GM19023 (cell line): ENCODE measurements at regions not wholly inside any gene's neighbourhood (a gene's known extent, or its start where the extent isn't known, plus 50 kb on each side); places are given as distances from the start of the nearest gene placed in this dataset.
"Not testable (repeated sequence)": the region's sequence is repeated elsewhere in the genome, so short reads cannot be mapped to it uniquely, and the experiment has no call there.

Experiments
- ATAC-seq: cut with Tn5 transposase; IDR thresholded peaks from one replicate; pipeline ENCODE4 v1.9.1; 2021; ENCODE audit warnings: mild to moderate bottlenecking, moderate library complexity; ENCODE audit not compliant: unreplicated experiment

DNA sequence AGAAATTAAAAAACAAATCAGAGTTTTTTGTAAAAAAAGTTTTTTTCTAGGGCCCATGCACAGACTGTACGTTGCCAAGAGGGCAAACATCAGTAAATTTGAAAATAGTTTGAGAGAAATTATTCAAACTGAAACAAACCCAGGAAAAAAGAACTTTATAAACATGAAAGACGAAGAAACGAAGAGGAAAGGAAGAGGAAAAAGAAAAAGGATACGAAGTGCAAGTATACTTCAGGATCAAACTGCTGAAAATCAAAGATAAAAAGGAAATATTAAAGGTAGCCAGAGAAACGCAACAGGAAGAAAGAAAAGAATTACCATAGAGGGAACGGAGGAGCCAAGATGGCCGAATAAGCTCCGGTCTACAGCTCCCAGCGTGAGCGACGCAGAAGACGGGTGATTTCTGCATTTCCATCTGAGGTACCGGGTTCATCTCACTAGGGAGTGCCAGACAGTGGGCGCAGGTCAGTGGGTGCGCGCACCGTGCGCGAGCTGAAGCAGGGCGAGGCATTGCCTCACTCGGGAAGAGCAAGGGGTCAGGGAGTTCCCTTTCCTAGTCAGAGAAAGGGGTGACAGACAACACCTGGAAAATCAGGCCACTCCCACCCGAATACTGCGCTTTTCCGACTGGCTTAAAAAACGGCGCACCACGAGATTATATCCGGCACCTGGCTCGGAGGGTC lies 94.4 kb upstream of the GAS1 start:
- ATAC-seq = not testable (repeated sequence)

GRCh38 chr9:87049929-87050608 lies 102.8 kb upstream of the GAS1 start:
- not testable (repeated sequence) for ATAC-seq

- ATAC-seq = no peak
Observed at GRCh38 chr9:87054999-87055686, 107.8 kb upstream of the GAS1 start.

DNA sequence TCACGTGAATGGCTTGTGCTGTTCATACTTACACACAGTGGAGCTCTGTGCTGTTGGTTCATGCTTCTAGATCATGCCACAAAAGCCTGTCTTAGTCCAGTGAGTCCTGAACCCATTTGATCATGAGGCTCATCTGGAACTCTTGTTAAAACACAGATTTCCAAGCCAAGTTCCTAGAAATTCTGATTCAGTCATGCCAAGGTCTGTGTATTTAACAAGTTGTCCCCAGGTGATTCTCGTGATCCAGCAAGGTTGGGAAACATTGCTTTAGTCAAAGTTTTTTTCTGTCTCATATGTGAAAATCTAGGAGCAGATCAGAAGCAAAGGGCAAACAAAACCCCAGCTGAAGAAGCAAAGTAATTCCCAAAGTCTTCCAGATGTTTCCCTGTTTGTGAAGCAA lies 112.5 kb upstream of the GAS1 start:
- no peak for ATAC-seq

DNA sequence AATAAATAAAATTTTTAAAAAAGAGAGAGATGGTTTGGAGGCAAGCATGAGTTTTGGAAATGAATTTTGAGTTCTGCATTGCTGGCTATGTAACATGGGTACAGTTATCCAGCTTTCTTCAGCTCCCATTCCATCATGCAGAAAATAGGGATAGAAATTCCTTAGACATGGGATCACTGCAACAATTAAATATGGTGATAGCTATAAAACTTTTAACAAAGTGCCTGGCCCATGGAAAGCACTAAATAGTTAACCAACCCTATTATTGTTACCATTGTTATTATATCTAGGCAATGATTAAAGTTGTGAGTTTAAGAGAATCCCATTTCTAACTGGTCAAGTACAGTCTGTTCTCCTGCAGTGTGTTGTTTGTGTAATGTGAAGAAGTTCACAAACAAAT lies 115.4 kb upstream of the GAS1 start:
- no peak for ATAC-seq

DNA sequence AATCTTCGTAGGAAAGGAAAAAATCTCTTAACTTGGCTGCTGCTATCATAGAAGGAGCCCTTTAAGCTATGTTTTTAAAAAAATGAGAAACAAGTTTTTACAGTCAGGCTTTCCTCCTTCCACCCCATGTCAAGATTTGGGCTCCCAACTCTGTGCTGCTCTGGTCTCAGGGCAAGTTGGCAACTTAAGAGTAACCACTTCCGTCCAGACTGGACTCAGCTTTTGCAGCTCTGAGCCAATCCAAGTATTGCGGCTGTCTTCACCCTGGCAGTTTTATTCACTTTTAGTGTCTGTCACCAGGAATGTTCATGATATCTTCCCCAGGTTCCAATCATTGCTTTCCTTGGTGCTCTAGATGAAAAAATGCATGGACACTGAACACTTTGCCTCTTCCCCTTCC lies 115.9 kb upstream of the GAS1 start:
- ATAC-seq = no peak

DNA sequence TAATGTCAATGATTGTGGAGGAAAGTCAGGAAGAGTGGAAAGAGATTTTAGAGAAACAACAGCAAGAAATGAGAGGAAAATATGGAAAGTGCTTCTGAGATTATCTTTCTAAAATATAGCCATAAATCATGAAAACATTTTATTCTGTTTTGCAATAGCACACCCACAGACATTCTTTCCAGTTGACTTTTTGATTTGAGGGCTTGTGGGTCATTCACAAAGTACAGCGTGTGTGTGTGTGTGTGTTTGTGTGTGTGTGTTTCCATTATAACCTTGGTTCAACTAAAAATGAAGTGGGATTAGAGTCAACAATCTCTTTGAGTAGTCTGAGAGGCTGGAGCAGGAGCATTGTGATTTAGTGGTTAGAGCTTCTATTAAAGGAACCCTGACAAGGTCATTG lies 116.6 kb upstream of the GAS1 start:
- ATAC-seq = no peak

DNA sequence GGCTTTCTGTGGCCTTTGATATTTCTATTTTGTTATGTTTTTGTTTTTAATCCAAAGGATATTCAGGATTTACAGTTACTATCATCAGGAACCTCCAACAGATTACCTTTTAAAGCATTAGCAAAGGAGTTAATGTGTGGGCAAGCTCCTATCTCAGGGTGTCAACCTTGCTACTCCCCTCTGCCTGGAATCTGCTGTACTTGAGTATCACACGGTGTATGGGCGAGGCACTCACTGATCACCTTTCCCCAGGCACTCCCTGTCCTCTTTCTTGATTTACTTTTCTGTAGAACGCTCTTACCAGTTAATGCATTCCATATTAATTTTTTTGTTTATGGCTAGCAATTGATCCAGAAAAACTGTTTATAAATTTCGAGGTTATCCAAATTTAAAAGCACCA lies 117.0 kb upstream of the GAS1 start:
- no peak for ATAC-seq

DNA sequence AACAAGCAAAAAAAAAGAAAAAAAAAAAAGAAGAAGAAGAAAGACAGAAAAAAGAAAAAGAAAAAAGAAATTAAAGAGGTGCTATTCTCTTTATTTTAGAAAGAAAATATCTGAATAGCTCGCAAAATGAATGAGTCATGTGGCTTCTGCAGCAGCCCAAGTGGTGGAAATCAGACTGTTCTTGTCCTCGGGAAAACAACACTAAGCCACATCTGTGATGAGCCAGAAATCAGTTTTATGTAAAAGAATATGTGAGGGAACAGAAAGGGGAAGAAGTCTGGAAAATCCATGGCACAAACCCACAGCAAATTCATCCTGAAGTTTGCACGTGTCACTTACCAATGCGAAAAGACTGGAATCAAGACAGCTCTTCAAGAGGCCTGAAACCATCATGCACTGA lies 118.7 kb upstream of the GAS1 start:
- ATAC-seq = no peak

DNA sequence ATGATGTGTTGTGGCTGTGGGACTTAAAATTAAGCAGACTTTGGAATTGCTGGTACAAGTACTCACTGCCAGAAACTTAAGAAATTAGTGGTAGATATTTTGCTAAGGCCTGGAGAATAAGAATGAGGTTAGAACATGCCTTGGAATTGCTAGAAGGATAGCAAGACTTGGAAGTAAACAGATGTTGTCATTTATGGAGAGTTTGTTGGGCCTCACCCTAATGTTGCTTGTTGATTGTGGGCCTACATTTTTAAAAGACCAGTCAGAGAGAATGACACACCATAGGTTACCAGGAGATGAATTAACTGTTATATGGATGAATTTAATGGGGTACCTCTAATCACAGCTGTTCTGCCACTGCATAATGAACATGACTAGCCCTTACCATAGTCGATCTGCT lies 120.1 kb upstream of the GAS1 start:
- ATAC-seq = no peak

DNA sequence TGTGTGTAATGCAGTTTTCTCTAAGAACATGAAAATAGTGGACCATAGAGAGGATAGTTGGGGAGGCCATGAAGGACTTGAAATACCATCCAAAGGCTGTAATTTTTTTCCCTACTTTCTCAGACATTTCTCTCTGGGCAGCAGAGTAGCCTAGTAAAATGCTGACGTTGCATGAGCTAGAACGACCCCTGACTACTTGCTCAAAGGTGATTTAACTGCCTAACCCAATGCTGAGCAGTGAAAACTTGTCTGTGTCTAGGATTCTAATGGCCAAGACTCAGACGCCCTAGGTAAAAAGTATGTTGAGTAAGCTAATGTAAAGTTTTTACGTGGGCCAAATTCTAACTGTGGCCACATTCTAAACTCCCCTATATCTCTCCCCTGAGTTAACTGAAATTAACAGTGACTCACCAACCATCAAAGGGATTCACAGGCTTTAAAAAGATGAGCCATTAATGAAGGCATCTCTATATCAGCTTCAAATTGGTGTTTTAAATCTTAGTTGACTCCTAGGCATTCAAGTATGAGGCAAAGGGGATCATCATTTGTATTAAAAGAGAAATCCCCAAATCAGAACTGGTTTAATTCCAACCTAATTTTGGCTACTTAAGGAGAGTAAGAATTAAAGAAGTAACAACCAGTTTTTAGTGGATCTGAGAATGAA lies 121.0 kb upstream of the GAS1 start:
- ATAC-seq = no peak

GRCh38 chr9:87069690-87070089 lies 122.4 kb upstream of the GAS1 start:
- ATAC-seq = no peak

DNA sequence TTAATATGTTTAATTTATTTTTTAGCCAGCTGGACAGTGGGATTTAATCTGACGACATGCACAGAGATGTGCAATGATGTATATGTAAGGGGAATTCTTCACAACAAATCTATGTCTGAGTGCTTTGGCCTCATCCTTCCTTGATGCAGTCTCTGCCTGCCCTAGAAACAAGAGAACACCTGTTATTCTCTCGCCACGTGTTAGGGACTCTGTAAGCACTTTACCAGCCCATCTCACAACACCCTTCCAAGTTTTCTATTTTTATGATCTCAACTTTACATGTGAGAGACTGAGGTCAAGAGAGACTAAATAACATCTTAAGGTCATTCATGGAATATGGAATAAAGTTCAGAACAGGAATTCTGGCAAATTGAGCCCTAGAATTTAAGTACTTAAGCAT lies 123.0 kb upstream of the GAS1 start:
- no peak for ATAC-seq

DNA sequence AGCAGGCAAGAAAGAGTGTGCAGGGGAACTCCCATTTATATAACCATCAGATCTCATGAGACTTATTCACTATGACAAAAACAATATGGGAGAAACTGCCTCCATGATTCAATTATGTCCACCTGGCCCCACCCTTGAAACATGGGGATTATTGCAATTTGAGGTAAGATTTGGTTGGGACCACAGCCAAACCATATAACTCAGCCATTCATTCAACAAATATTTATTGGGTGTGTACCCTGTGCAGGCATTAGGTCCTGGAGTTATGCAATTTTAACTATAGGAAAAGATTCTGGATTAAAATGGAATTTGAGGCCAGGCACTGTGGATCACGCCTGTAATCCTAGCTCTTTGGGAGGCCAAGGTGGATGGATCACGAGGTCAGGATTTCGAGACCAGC lies 124.2 kb upstream of the GAS1 start:
- ATAC-seq = no peak

- no peak for ATAC-seq
Observed at GRCh38 chr9:87073692-87074091, 126.4 kb upstream of the GAS1 start.

- ATAC-seq = no peak
Observed at GRCh38 chr9:87075537-87075936, 128.2 kb upstream of the GAS1 start.

- ATAC-seq = no peak
Observed at GRCh38 chr9:87076825-87077224, 129.5 kb upstream of the GAS1 start.

DNA sequence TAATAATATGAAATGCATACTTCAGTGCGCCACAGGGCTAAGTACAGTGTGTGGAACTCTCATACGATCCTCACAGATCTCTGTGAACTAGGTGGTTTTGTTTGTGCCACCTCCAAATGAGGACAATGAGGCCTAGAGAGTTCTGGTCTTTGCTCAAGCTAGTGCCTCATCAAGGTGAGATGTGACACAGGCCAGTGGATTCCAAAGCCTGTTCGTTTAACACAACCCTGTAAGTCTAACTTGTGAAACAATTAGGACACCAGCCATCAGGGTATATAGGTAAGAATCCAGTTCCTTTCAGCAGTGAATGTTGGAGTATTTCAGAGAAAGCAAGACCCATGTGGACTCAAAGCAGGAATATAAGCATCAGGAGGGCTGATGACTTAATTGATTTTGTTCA lies 130.7 kb upstream of the GAS1 start:
- no peak for ATAC-seq

- ATAC-seq = no peak
Observed at GRCh38 chr9:87080512-87081264, 133.4 kb upstream of the GAS1 start.

DNA sequence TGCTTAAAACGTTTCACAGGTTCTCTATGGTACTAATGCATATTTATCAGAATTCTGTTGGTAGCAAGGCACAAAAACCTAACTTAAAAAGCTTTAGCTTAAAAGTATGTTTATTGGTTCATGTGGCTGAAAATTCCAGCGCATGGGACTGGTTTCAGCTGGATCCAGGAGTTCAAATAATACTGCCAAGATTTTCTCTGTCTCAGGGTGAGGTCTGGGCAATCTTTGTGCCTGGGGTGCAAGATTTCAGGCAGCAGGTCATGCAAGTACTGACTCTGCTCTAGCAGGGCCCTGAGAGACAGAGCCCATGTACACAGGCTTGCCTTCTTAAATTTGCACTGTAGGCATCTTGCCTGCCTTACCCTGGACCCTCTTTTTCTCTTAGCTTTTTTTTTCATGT lies 134.2 kb upstream of the GAS1 start:
- ATAC-seq = no peak

DNA sequence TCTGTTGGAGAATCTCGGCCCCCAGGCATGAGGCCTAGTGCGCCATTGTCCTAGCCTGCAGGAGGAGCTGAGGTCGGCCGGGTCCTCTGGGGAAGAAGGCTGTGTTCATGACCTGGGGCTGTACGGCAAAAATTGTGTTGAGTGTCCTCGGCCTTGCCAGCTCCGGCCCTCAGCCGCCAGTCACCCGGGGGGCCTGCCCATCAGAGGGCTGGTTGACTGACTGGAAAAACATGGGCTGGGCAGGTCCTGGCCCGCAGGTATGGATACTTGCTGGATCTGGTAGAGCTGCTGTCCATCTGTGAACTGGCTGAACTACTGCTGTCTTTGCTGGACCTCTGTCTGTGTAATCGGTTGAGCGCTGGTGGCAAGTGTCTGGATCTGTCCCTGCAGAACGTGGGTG lies 136.7 kb upstream of the GAS1 start:
- ATAC-seq = no peak
